ENCODE measurements at regions not wholly inside any gene's neighbourhood (a gene's known extent, or its start where the extent isn't known, plus 50 kb on each side); places are given as distances from the start of the nearest gene placed in this dataset.

- peak; percentile 74 for TF ChIP-seq ZZZ3 (IDR thresholded peaks at IDR 0.05; ENCODE audit: control insufficient read depth, insufficient read length, low read depth)
- TF ChIP-seq CTCF (IDR thresholded peaks at IDR 0.05 in 2 of 3, conservative IDR thresholded peaks at IDR 0.05 in 1 of 3; ENCODE audit: control insufficient read depth in 2 of 3, extremely low read depth in 1 of 3, insufficient read depth in 1 of 3, low read depth in 3 of 3, low read length in 3 of 3) = no peak
- no peak for TF ChIP-seq NFYB (IDR thresholded peaks at IDR 0.05; ENCODE audit: insufficient read depth, low read depth, low read length)
- TF ChIP-seq TAF1 (IDR thresholded peaks at IDR 0.05; ENCODE audit: borderline replicate concordance, low read depth, low read length) = no peak
- TF ChIP-seq NBN (IDR thresholded peaks at IDR 0.05) = no peak; the same call in 1 of the 2 replicates
- peak; percentile 87 for TF ChIP-seq PML (IDR thresholded peaks at IDR 0.05; ENCODE audit: low read length)
- peak; percentile 97 for TF ChIP-seq FOXM1 (IDR thresholded peaks at IDR 0.05; ENCODE audit: low read depth, low read length)
- no peak for TF ChIP-seq MAX (IDR thresholded peaks at IDR 0.05; ENCODE audit: low read depth, low read length)
These were observed 368.9 kb upstream of the JARID2 start for GRCh38 chr6:14876778-14877613.

Data from GM12878 (cell line).